ENCODE measurements at regions not wholly inside any gene's neighbourhood (a gene's known extent, or its start where the extent isn't known, plus 50 kb on each side); places are given as distances from the start of the nearest gene placed in this dataset.

GRCh38 chr20:18979132-18979531, 165.5 kb downstream of the SCP2D1 start:
- Mint-ChIP-seq H3K27me3 (ENCODE audit: low read depth) (peaks cover 9% of the 10 kb centered on the region), H3K4me3 (no peak overlapping the region)
- ATAC-seq: no peak

GRCh38 chr20:18981962-18982539, 168.5 kb downstream of the SCP2D1 start:
- no peak for DNase-seq
- no peak for ATAC-seq
- Mint-ChIP-seq H3K4me3 (no peak overlapping the region), H3K9me3 (no peaks in the 10 kb centered on the region), H3K27me3 (ENCODE audit: low read depth) (peaks cover 11% of the 10 kb centered on the region), H3K4me1 (ENCODE audit: low read depth) (no peaks in the 10 kb centered on the region), H3K36me3 (ENCODE audit: insufficient read depth) (no peaks in the 10 kb centered on the region)

More at GRCh38 chr20:18979132-18979531, 165.5 kb downstream of the SCP2D1 start:
- Mint-ChIP-seq H3K4me1 (ENCODE audit: low read depth) (no peaks in the 10 kb centered on the region), H3K9me3 (no peaks in the 10 kb centered on the region), H3K36me3 (ENCODE audit: insufficient read depth) (no peaks in the 10 kb centered on the region)
- no peak for DNase-seq

GRCh38 chr20:18983796-18984195, 170.2 kb downstream of the SCP2D1 start:
- ATAC-seq (no peak), DNase-seq (no peak)
- H3K36me3 Mint-ChIP-seq (ENCODE audit: insufficient read depth): no peaks in the 10 kb centered on the region
- peaks cover 9% of the 10 kb centered on the region for H3K27me3 Mint-ChIP-seq (ENCODE audit: low read depth)
- no peak overlapping the region for H3K4me3 Mint-ChIP-seq
- no peaks in the 10 kb centered on the region for H3K4me1 Mint-ChIP-seq (ENCODE audit: low read depth)
- H3K9me3 Mint-ChIP-seq: no peaks in the 10 kb centered on the region

GRCh38 chr20:18984238-18985200, 170.9 kb downstream of the SCP2D1 start:
- DNase-seq: no peak
- Mint-ChIP-seq H3K9me3 (no peaks in the 10 kb centered on the region), H3K36me3 (ENCODE audit: insufficient read depth) (no peaks in the 10 kb centered on the region), H3K27me3 (ENCODE audit: low read depth) (peaks cover 9% of the 10 kb centered on the region), H3K4me1 (ENCODE audit: low read depth) (no peaks in the 10 kb centered on the region), H3K4me3 (no peak overlapping the region)
- no peak for ATAC-seq

- H3K27me3 Mint-ChIP-seq (ENCODE audit: low read depth): peaks cover 7% of the 10 kb centered on the region
- no peaks in the 10 kb centered on the region for H3K4me1 Mint-ChIP-seq (ENCODE audit: low read depth)
- no peaks in the 10 kb centered on the region for H3K9me3 Mint-ChIP-seq
- no peak for ATAC-seq
- H3K4me3 Mint-ChIP-seq: no peak overlapping the region
- no peaks in the 10 kb centered on the region for H3K36me3 Mint-ChIP-seq (ENCODE audit: insufficient read depth)
- DNase-seq: no peak
Measured at GRCh38 chr20:18985551-18985950, 172.0 kb downstream of the SCP2D1 start.

GRCh38 chr20:18986146-18986830, 172.7 kb downstream of the SCP2D1 start:
- DNase-seq (no peak), ATAC-seq (no peak)
- no peaks in the 10 kb centered on the region for H3K36me3 Mint-ChIP-seq (ENCODE audit: insufficient read depth)
- H3K9me3 Mint-ChIP-seq: no peaks in the 10 kb centered on the region
- H3K4me1 Mint-ChIP-seq (ENCODE audit: low read depth): no peaks in the 10 kb centered on the region
- peaks cover 4% of the 10 kb centered on the region for H3K27me3 Mint-ChIP-seq (ENCODE audit: low read depth)
- H3K4me3 Mint-ChIP-seq: no peak overlapping the region

GRCh38 chr20:18986895-18987580, 173.5 kb downstream of the SCP2D1 start:
- no peaks in the 10 kb centered on the region for H3K4me1 Mint-ChIP-seq (ENCODE audit: low read depth)
- H3K9me3 Mint-ChIP-seq: no peaks in the 10 kb centered on the region
- no peak for DNase-seq
- H3K4me3 Mint-ChIP-seq: no peak overlapping the region
- peaks cover 2% of the 10 kb centered on the region for H3K27me3 Mint-ChIP-seq (ENCODE audit: low read depth)
- no peak for ATAC-seq
- no peaks in the 10 kb centered on the region for H3K36me3 Mint-ChIP-seq (ENCODE audit: insufficient read depth)

- Mint-ChIP-seq H3K4me3 (no peak overlapping the region), H3K27me3 (ENCODE audit: low read depth) (peaks cover 2% of the 10 kb centered on the region), H3K9me3 (no peaks in the 10 kb centered on the region), H3K4me1 (ENCODE audit: low read depth) (no peaks in the 10 kb centered on the region), H3K36me3 (ENCODE audit: insufficient read depth) (no peaks in the 10 kb centered on the region)
- DNase-seq (no peak), ATAC-seq (no peak)
Measured at GRCh38 chr20:18987781-18988360, 174.3 kb downstream of the SCP2D1 start.

GRCh38 chr20:18988701-18989100, 175.1 kb downstream of the SCP2D1 start:
- ATAC-seq (no peak), DNase-seq (no peak)
- H3K4me1 Mint-ChIP-seq (ENCODE audit: low read depth): no peaks in the 10 kb centered on the region
- no peaks in the 10 kb centered on the region for H3K36me3 Mint-ChIP-seq (ENCODE audit: insufficient read depth)
- no peak overlapping the region for H3K4me3 Mint-ChIP-seq
- H3K27me3 Mint-ChIP-seq (ENCODE audit: low read depth): peaks cover 2% of the 10 kb centered on the region
- no peaks in the 10 kb centered on the region for H3K9me3 Mint-ChIP-seq

- ATAC-seq: no peak
- Mint-ChIP-seq H3K9me3 (no peaks in the 10 kb centered on the region), H3K4me3 (no peak overlapping the region), H3K36me3 (ENCODE audit: insufficient read depth) (no peaks in the 10 kb centered on the region), H3K4me1 (ENCODE audit: low read depth) (no peaks in the 10 kb centered on the region), H3K27me3 (ENCODE audit: low read depth) (peaks cover 2% of the 10 kb centered on the region)
- no peak for DNase-seq
Measured at GRCh38 chr20:18989736-18990474, 176.3 kb downstream of the SCP2D1 start.

GRCh38 chr20:18991012-18991411, 177.4 kb downstream of the SCP2D1 start:
- ATAC-seq: no peak
- H3K36me3 Mint-ChIP-seq (ENCODE audit: insufficient read depth): no peaks in the 10 kb centered on the region
- peaks cover 5% of the 10 kb centered on the region for H3K27me3 Mint-ChIP-seq (ENCODE audit: low read depth)
- H3K9me3 Mint-ChIP-seq: no peaks in the 10 kb centered on the region
- H3K4me1 Mint-ChIP-seq (ENCODE audit: low read depth): no peaks in the 10 kb centered on the region
- DNase-seq: no peak
- H3K4me3 Mint-ChIP-seq: no peak overlapping the region

- DNase-seq: no peak
- Mint-ChIP-seq H3K27me3 (ENCODE audit: low read depth) (peaks cover 4% of the 10 kb centered on the region), H3K4me1 (ENCODE audit: low read depth) (no peaks in the 10 kb centered on the region), H3K36me3 (ENCODE audit: insufficient read depth) (no peaks in the 10 kb centered on the region), H3K4me3 (no peak overlapping the region), H3K9me3 (no peaks in the 10 kb centered on the region)
- no peak for ATAC-seq
Measured at GRCh38 chr20:18992418-18992817, 178.8 kb downstream of the SCP2D1 start.

- H3K36me3 Mint-ChIP-seq (ENCODE audit: insufficient read depth): no peaks in the 10 kb centered on the region
Measured at GRCh38 chr20:18995455-18995854, 181.9 kb downstream of the SCP2D1 start.

More at GRCh38 chr20:18995455-18995854, 181.9 kb downstream of the SCP2D1 start:
- DNase-seq (no peak), ATAC-seq (no peak)
- Mint-ChIP-seq H3K4me3 (no peak overlapping the region), H3K4me1 (ENCODE audit: low read depth) (no peaks in the 10 kb centered on the region), H3K9me3 (no peaks in the 10 kb centered on the region), H3K27me3 (ENCODE audit: low read depth) (peaks cover 4% of the 10 kb centered on the region)

Measured in activated T-cell treated with anti-CD3 and anti-CD28 coated beads, Interleukin-2, amount 50 U/mL, for 4 hours (primary cell).